ENCODE measurements at regions not wholly inside any gene's neighbourhood (a gene's known extent, or its start where the extent isn't known, plus 50 kb on each side); places are given as distances from the start of the nearest gene placed in this dataset.
"Not testable (repeated sequence)": the region's sequence is repeated elsewhere in the genome, so short reads cannot be mapped to it uniquely, and the experiment has no call there.

DNA sequence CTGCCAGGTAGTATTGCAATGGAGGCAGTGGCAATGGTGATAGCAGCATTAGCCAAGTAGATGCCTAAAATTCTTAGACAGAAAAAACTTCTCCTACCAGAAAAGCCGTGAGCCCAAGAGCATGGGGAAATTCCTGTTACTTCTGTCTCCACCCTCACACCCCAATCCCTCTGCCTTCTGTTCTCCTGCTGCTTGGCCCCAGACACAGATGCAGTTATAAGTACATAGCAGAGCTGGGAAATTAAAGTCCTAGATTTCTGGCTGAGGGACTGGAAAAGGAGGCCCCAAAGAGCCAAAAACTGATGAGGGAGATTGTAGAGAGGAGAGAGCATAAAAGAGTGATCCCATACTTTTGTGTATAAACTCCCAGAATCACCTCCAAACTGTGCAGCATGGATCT is 166.9 kb downstream of the SMAD6 start:
- H3K9me3 ChIP-seq (ENCODE audit: low read depth): no peaks in the 10 kb centered on the region
- TF ChIP-seq, protein P1, sequence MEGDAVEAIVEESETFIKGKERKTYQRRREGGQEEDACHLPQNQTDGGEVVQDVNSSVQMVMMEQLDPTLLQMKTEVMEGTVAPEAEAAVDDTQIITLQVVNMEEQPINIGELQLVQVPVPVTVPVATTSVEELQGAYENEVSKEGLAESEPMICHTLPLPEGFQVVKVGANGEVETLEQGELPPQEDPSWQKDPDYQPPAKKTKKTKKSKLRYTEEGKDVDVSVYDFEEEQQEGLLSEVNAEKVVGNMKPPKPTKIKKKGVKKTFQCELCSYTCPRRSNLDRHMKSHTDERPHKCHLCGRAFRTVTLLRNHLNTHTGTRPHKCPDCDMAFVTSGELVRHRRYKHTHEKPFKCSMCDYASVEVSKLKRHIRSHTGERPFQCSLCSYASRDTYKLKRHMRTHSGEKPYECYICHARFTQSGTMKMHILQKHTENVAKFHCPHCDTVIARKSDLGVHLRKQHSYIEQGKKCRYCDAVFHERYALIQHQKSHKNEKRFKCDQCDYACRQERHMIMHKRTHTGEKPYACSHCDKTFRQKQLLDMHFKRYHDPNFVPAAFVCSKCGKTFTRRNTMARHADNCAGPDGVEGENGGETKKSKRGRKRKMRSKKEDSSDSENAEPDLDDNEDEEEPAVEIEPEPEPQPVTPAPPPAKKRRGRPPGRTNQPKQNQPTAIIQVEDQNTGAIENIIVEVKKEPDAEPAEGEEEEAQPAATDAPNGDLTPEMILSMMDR (IDR thresholded peaks at IDR 0.05; ENCODE audit: low read depth, low read length): no peak
- DNase-seq (ENCODE audit: low read depth in 1 of 2, low spot score in 1 of 2): no peak
- no peaks in the 10 kb centered on the region for H3K27me3 ChIP-seq
- H3K4me3 ChIP-seq: no peak overlapping the region
- peaks cover 11% of the 10 kb centered on the region for H3K4me1 ChIP-seq (ENCODE audit: low read depth)
- H3K27ac ChIP-seq: no peak overlapping the region
- H3K36me3 ChIP-seq: no peaks in the 10 kb centered on the region

DNA sequence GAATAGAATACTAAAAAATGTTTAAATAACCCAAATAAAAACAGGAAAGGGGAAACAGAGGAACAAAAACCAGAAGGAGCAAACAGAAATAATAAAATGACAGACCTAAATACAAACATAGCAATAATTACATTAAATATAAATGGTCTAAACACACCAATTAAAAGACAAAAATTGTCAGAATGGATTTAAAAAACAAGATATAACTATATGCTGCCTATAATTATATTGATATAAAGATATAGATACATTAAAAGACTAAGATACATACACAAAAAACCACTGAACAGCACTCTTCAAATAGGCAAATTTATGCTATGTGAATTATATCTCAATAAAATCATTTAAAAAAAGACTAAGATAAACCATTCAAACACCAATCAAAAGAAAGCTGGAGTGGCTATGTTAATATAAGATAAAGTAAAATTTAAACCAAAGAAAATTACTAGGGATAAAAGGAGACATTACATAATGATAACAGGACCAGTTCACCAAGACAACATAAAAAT is 168.9 kb downstream of the SMAD6 start:
- H3K27me3 ChIP-seq: no peaks in the 10 kb centered on the region

DNA sequence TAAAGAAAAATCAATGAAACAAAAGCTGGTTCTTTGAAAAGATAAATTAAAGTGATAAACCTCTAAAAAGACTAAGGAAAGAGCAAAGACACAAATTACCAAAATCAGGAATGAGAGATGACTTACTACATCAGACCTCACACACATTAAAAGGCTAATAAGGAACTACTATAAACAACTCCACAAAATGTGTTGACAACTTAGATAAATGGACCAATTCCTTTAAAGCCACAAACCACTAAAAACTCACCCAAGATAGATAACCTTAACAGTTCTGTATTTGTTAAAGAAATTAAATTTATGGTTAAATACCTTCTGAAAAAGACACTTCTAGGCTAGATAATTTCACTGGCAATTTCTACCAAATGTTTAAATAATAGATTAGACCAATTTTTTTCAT is 170.4 kb downstream of the SMAD6 start:
- DNase-seq (ENCODE audit: low read depth in 1 of 2, low spot score in 1 of 2): peak in 1 of 2 donors; percentile 43
- H3K4me1 ChIP-seq (ENCODE audit: low read depth): no peaks in the 10 kb centered on the region
- H3K36me3 ChIP-seq: no peaks in the 10 kb centered on the region
- TF ChIP-seq, protein P1 (IDR thresholded peaks at IDR 0.05; ENCODE audit: low read depth, low read length): no peak
- H3K9me3 ChIP-seq (ENCODE audit: low read depth): no peaks in the 10 kb centered on the region
- no peak overlapping the region for H3K4me3 ChIP-seq
- no peaks in the 10 kb centered on the region for H3K27me3 ChIP-seq
- H3K27ac ChIP-seq: no peak overlapping the region

More for the DNA sequence above, 168.9 kb downstream of the SMAD6 start:
- Histone ChIP-seq H3K4me1 (ENCODE audit: low read depth) (peaks cover 8% of the 10 kb centered on the region), H3K9me3 (ENCODE audit: low read depth) (no peaks in the 10 kb centered on the region), H3K4me3 (no peak overlapping the region), H3K36me3 (no peaks in the 10 kb centered on the region), H3K27ac (no peak overlapping the region)
- no peak for DNase-seq (ENCODE audit: low read depth in 1 of 2, low spot score in 1 of 2)
- TF ChIP-seq, protein P1 (IDR thresholded peaks at IDR 0.05; ENCODE audit: low read depth, low read length): no peak

DNA sequence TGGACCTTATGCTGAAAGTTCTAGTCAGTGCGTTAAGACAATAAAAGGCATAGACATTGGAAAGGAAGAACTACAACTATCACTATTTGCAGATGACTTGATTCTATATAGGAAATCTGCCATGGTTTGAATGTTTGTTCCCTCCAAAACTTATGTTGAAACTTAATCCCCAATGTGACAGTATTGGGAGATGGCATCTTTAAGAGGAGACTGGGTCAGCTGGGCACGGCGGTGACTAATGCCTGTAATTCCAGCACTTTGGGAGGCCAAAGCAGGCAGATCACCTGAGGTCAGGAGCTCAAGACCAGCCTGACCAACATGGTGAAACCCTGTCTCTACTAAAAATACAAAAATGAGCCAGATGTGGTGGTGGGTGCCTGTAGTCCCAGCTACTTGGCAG is 171.3 kb downstream of the SMAD6 start:
- not testable (repeated sequence) for H3K27me3 ChIP-seq; DNase-seq (ENCODE audit: low read depth in 1 of 2, low spot score in 1 of 2); H3K4me3 ChIP-seq; H3K36me3 ChIP-seq; H3K9me3 ChIP-seq (ENCODE audit: low read depth); H3K27ac ChIP-seq; H3K4me1 ChIP-seq (ENCODE audit: low read depth)

DNA sequence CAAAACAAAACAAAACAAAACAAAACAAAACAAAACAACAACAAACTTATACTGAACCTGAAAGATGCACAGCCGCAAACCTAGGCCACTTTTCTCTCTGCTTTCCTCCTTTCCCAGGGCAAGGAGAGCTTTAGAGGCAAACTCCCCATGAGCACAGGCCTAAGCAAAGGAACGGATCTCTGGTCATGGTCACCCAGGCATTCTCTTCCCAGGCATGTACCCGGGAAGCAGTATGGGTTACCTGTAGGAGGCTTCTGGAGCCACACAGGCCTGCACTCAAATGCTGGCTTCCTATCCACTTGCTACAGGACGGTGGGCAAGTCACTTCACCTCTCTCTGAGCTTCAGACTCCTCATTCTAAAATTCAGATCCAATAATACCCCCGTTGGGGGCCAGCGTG is 171.8 kb downstream of the SMAD6 start:
- H3K27ac ChIP-seq: no peak overlapping the region
- TF ChIP-seq, protein P1 (IDR thresholded peaks at IDR 0.05; ENCODE audit: low read depth, low read length): no peak
- H3K4me1 ChIP-seq (ENCODE audit: low read depth): peaks cover 4% of the 10 kb centered on the region
- DNase-seq (ENCODE audit: low read depth in 1 of 2, low spot score in 1 of 2): no peak
- H3K9me3 ChIP-seq (ENCODE audit: low read depth): no peaks in the 10 kb centered on the region
- H3K36me3 ChIP-seq: no peaks in the 10 kb centered on the region
- no peak overlapping the region for H3K4me3 ChIP-seq
- no peaks in the 10 kb centered on the region for H3K27me3 ChIP-seq

DNA sequence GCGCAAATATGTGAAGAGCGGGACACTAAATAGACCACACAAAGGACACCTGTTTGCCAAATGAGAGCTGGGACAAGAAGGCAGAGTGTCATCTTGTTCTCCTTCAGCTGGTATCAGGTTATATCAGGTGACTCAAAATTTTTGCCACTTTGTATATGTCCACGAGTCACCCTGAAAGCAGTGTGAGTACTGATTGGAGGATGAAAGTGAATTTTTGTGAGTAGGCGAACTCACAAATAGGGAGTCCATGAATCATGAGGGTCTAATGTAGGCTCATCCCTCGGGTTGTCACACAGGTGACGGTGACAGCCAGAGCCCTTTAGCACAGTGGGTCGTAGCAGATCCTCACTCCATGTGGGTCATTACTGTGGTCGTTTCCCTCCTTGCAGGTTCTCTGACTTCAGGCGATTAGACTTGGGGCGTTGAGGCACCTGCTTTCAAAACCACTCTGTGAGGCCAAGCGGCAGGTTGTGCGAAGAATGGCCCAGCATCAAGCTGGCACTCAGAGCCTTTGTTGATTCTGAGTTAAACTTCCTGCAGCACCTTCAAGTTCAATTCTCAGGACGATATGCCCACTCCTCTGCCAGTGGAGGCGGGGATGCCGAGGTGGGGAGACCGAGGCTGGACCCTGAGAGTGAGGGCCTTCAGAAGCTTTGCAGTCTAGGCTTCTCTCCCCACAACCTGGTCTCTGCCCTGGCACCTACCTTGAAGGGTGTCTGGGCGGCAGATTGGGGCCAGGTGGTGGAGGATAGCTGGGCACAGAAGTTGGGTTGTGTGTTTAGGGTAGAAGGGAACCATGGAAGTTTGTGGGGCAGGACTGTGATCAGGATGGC is 173.8 kb downstream of the SMAD6 start:
- TF ChIP-seq, protein P1 (IDR thresholded peaks at IDR 0.05; ENCODE audit: low read depth, low read length): no peak
- Histone ChIP-seq H3K36me3 (no peaks in the 10 kb centered on the region), H3K4me1 (ENCODE audit: low read depth) (peaks cover 8% of the 10 kb centered on the region), H3K4me3 (no peak overlapping the region), H3K9me3 (ENCODE audit: low read depth) (no peaks in the 10 kb centered on the region), H3K27me3 (no peaks in the 10 kb centered on the region), H3K27ac (no peak overlapping the region)
- no peak for DNase-seq (ENCODE audit: low read depth in 1 of 2, low spot score in 1 of 2)
